ENCODE measurements at regions not wholly inside any gene's neighbourhood (a gene's known extent, or its start where the extent isn't known, plus 50 kb on each side); places are given as distances from the start of the nearest gene placed in this dataset.
"Not testable (repeated sequence)": the region's sequence is repeated elsewhere in the genome, so short reads cannot be mapped to it uniquely, and the experiment has no call there.

GRCh38 chr17:13415871-13416416 lies 185.8 kb downstream of the HS3ST3A1 start:
- Mint-ChIP-seq H3K36me3 (ENCODE audit: insufficient read depth in 1 of 3, low read depth in 3 of 3) (no peaks in the 10 kb centered on the region; a peak in 1 of 7 replicates), H3K27me3 (ENCODE audit: low read depth) (no peaks in the 10 kb centered on the region), H3K4me1 (no peaks in the 10 kb centered on the region), H3K4me3 (no peak overlapping the region), H3K27ac (no peak overlapping the region), H3K9me3 (peaks cover 0 to 3% of the 10 kb centered on the region in 2 experiments; a peak in 1 of 5 replicates)
- Histone ChIP-seq H4K8ac (replicated peaks; ENCODE audit: insufficient read length, low read depth, low read length) (no peak overlapping the region), H3K4me2 (ENCODE audit: insufficient read depth, insufficient read length, low read length) (no peak overlapping the region), H3K9ac (ENCODE audit: extremely low read depth, insufficient read length, low read length) (no peak overlapping the region), H2BK15ac (ENCODE audit: low read depth, low read length) (no peak overlapping the region), H3K27me3 (ENCODE audit: insufficient read depth, low read length) (no peaks in the 10 kb centered on the region), H4K5ac (ENCODE audit: insufficient read length, low read depth, low read length) (no peak overlapping the region), H3K4me1 (ENCODE audit: insufficient read depth, low read length) (no peaks in the 10 kb centered on the region), H4K91ac (ENCODE audit: insufficient read length, low read depth, low read length) (no peak overlapping the region), H3K79me1 (ENCODE audit: insufficient read depth, low read depth, low read length, poor library complexity, severe bottlenecking) (no peaks in the 10 kb centered on the region), H3K79me2 (ENCODE audit: insufficient read depth, low read length) (no peaks in the 10 kb centered on the region), H4K20me1 (ENCODE audit: control insufficient read depth, insufficient read depth, insufficient read length) (no peaks in the 10 kb centered on the region), H2AK5ac (ENCODE audit: insufficient read length, low read length) (no peak overlapping the region), H3K9me3 (ENCODE audit: control insufficient read depth, low read depth, low read length) (no peaks in the 10 kb centered on the region), H3K23ac (ENCODE audit: insufficient read length, low read depth, low read length) (no peak overlapping the region), H2BK5ac (ENCODE audit: insufficient read length, low read length) (no peak overlapping the region), H3K18ac (ENCODE audit: insufficient read length, low read depth, low read length) (no peak overlapping the region), H3K56ac (ENCODE audit: insufficient read length, low read depth, low read length) (no peak overlapping the region), H3K14ac (ENCODE audit: insufficient read depth, low read length) (no peak overlapping the region), H3K27ac (ENCODE audit: insufficient read length, low read depth, low read length) (no peak overlapping the region), H2BK120ac (ENCODE audit: low read depth, low read length, poor library complexity, severe bottlenecking) (no peak overlapping the region), H3K4ac (ENCODE audit: low read depth, low read length) (no peak overlapping the region), H2BK20ac (ENCODE audit: low read depth, low read length, poor library complexity, severe bottlenecking) (no peak overlapping the region), H3K23me2 (ENCODE audit: insufficient read length, low read depth, low read length, poor library complexity, severe bottlenecking) (no peaks in the 10 kb centered on the region), H2BK12ac (ENCODE audit: insufficient read length, low read depth, low read length) (no peak overlapping the region), H3T11ph (ENCODE audit: low read length) (no peak overlapping the region), H2AFZ (ENCODE audit: low read length) (no peak overlapping the region)
- no peak for TF ChIP-seq CTCF (conservative IDR thresholded peaks at IDR 0.05)
- no peak for DNase-seq
- WGBS (ENCODE audit: extremely low coverage, insufficient read length, low lambda C conversion rate), result no CpG with 5 or more reads among the region's 13 CpGs

GRCh38 chr17:13415200-13415599 lies 186.5 kb downstream of the HS3ST3A1 start:
- H2AFZ ChIP-seq (ENCODE audit: low read length); H3K14ac ChIP-seq (ENCODE audit: insufficient read depth, low read length); H3K23me2 ChIP-seq (ENCODE audit: insufficient read length, low read depth, low read length, poor library complexity, severe bottlenecking); H3K4me1 ChIP-seq (ENCODE audit: insufficient read depth, low read length); DNase-seq; H3K4me2 ChIP-seq (ENCODE audit: insufficient read depth, insufficient read length, low read length); H4K8ac ChIP-seq (replicated peaks; ENCODE audit: insufficient read length, low read depth, low read length); H3K79me2 ChIP-seq (ENCODE audit: insufficient read depth, low read length); H3K27me3 Mint-ChIP-seq (ENCODE audit: low read depth); H3K27ac ChIP-seq (ENCODE audit: insufficient read length, low read depth, low read length); H4K91ac ChIP-seq (ENCODE audit: insufficient read length, low read depth, low read length); H2BK15ac ChIP-seq (ENCODE audit: low read depth, low read length); H3K27me3 ChIP-seq (ENCODE audit: insufficient read depth, low read length); H2BK120ac ChIP-seq (ENCODE audit: low read depth, low read length, poor library complexity, severe bottlenecking); H3K9me3 Mint-ChIP-seq; H2AK5ac ChIP-seq (ENCODE audit: insufficient read length, low read length); H3K4ac ChIP-seq (ENCODE audit: low read depth, low read length); H3K4me3 Mint-ChIP-seq; H4K20me1 ChIP-seq (ENCODE audit: control insufficient read depth, insufficient read depth, insufficient read length); H3K56ac ChIP-seq (ENCODE audit: insufficient read length, low read depth, low read length); H3K79me1 ChIP-seq (ENCODE audit: insufficient read depth, low read depth, low read length, poor library complexity, severe bottlenecking); H3K18ac ChIP-seq (ENCODE audit: insufficient read length, low read depth, low read length); H3K36me3 Mint-ChIP-seq (ENCODE audit: insufficient read depth in 1 of 3, low read depth in 3 of 3); H2BK20ac ChIP-seq (ENCODE audit: low read depth, low read length, poor library complexity, severe bottlenecking); H3K9me3 ChIP-seq (ENCODE audit: control insufficient read depth, low read depth, low read length); H3K23ac ChIP-seq (ENCODE audit: insufficient read length, low read depth, low read length); H3T11ph ChIP-seq (ENCODE audit: low read length); H3K9ac ChIP-seq (ENCODE audit: extremely low read depth, insufficient read length, low read length); H4K5ac ChIP-seq (ENCODE audit: insufficient read length, low read depth, low read length); H3K4me1 Mint-ChIP-seq; H2BK12ac ChIP-seq (ENCODE audit: insufficient read length, low read depth, low read length); H2BK5ac ChIP-seq (ENCODE audit: insufficient read length, low read length); H3K27ac Mint-ChIP-seq: not testable (repeated sequence)
- no CpG with 5 or more reads among the region's 3 CpGs for WGBS (ENCODE audit: extremely low coverage, insufficient read length, low lambda C conversion rate)

Data from H9 (cell line).